GM21717 (cell line): ENCODE measurements at regions not wholly inside any gene's neighbourhood (a gene's known extent, or its start where the extent isn't known, plus 50 kb on each side); places are given as distances from the start of the nearest gene placed in this dataset.
"Not testable (repeated sequence)": the region's sequence is repeated elsewhere in the genome, so short reads cannot be mapped to it uniquely, and the experiment has no call there.

Source experiments
- ATAC-seq: cut with Tn5 transposase; IDR thresholded peaks from one replicate; pipeline ENCODE4 v1.9.1; 2021; ENCODE audit warnings: mild to moderate bottlenecking, moderate library complexity; ENCODE audit not compliant: unreplicated experiment

DNA sequence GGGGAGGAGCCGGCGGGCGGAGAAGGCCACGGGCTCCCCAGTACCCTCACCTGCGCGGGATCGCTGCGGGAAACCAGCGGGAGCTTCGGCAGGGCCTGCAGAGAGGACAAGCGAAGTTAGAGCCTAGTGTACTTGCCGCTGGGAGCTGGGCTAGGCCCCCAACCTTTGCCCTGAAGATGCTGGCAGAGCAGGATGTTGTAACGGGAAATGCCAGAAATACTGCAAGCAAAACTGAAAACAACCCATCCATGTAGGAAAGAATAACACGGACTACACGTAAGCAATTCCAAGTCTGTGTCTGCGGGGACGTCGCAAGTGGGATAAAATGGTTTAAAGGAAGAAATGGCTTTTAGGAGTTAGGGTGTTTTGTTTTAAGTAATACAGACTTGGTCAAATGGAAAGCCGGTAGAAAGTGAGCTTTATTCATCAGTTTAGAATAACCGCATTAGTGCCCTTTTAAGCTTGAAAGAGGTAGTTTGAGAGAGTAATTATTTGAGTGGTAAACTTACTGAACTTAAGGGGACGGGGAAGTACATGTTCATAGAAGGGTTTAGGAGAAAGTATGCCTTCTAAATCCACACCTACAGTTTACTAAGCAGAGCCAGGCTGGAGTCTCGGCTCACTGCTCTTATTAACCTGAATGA is 121.3 kb upstream of the NIPA1 start:
- ATAC-seq, result not testable (repeated sequence)

DNA sequence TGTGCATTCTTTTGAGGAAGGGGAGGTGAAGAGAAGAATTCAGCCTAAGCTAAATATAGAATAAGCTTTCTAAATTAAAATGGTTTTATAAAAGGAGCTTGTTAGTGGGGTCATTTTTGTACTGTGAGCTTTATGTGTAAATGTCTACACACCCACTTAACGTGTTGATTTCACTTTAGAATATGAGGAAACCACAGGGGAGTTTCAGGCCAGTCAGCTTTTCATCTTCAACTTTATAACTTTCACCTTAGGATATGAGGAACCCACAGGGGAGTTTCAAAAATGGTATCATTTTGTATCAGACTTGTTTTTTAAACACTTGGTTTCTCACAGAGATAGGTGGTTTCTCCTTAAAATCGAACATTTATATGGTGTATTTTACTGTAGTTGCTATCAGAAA is 120.7 kb upstream of the NIPA1 start:
- not testable (repeated sequence) for ATAC-seq

DNA sequence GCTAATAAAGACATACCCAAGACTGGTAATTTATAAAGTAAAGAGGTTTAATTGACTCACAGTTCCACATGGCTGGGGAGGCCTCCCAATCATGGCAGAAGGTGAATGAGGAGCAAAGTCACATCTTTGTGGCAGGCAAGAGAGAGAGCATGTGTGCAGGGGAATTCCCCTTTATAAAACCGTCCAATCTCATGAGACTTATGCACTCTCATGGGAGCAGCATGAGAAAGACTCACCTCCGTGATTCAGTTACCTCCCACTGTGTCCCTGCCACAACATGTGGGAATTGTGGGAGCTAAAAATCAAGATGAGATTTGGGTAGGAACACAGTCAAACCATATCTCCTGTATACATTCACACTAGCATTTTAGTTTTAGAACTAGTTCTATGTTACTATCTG is 101.7 kb upstream of the NIPA1 start:
- not testable (repeated sequence) for ATAC-seq

DNA sequence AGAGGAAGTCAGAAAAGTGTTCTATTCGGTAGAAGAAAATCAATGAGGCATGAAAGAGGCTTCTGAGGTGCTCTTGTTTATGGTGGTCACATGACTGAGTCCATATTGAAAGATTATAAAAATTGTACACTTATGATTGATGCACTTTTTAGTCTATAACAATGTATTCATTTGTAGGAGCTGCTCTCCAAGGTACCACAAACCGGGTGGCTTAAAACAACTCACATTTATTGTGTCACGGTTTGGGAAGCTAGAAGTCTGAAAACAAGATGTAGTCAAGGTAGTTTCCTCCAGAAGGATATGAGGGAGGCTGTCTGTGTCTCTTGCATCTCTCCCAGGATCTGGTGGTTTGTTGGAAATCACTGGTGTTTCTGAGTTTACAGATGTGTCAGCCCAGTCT is 86.6 kb upstream of the NIPA1 start:
- ATAC-seq, result not testable (repeated sequence)

DNA sequence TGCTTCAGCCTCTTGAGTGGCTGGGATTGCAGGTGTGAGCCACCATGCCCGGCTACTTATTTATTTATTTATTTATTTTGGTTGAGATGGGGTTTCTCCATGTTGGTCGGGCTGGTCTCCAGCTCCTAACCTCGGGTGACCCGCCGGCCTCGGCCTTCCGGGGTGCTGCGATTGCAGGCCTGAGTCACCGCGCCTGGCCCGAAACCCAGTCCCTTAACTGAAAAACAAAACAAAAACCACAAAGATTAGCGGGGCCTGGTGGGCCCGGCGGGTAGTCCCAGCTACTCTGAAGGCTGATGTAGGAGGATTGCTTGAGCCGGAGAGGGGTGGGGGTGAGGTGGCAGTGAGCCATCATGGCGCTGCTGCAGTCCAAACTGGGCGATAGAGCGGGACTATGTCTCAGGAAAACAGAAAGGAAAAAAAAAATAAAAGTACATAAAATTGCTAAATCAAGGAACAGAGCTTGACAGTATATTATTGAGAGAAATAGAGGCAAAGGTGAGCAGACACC is 75.6 kb upstream of the NIPA1 start:
- ATAC-seq, result not testable (repeated sequence)

DNA sequence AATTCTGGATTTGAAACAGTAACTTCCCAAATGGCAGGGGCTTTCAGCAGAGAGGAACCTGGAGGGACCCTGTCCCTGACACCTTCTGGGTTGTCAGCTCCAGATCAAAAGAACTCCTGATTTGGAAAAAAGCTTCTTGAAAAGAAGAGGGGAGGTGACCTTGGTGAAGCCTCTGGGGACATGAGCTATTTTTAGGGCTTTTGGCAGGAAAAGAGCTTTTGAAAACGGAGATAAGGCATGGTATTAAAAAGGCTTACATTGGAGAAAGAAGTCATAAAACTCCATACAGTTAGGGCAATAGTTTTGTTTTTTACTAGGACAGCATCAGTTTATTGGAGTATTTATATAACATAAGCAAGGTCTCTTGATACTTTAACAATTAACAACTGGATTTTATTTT is 72.5 kb upstream of the NIPA1 start:
- not testable (repeated sequence) for ATAC-seq

DNA sequence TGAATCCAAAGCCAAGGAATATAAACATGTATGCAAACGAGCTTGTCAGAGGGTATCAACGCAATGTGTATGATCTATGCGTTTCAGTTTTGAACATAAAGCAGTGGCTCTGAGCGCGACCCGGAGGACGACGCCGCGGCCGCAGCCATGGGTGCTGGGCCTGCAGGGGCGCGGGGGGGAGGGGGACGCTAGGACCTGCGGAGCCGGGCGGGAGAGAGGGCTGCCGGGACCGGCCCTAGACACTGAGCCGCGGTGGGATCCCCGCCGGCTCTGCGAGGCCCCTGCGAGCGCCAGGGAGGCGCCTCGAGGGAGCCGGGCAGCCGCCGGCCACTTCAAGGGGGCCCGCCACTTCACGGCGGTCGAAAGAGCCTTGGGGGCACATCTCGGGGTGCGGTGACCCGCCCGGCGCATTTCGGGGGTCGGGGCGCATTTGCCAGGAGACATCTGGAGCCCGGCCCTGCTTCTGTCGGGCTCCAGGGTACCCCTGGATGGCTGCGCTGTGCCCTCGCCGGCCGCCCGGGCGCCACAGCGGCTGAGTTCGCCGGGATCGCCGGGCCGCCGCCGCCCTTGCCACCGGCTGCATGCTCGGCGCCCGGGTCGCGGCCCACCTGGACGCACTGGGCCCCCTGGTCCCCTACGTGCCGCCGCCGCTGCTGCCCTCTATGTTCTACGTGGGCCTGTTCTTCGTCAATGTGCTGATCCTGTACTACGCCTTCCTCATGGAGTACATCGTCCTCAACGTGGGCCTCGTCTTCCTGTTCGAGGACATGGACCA is 71.9 kb upstream of the NIPA1 start:
- not testable (repeated sequence) for ATAC-seq

DNA sequence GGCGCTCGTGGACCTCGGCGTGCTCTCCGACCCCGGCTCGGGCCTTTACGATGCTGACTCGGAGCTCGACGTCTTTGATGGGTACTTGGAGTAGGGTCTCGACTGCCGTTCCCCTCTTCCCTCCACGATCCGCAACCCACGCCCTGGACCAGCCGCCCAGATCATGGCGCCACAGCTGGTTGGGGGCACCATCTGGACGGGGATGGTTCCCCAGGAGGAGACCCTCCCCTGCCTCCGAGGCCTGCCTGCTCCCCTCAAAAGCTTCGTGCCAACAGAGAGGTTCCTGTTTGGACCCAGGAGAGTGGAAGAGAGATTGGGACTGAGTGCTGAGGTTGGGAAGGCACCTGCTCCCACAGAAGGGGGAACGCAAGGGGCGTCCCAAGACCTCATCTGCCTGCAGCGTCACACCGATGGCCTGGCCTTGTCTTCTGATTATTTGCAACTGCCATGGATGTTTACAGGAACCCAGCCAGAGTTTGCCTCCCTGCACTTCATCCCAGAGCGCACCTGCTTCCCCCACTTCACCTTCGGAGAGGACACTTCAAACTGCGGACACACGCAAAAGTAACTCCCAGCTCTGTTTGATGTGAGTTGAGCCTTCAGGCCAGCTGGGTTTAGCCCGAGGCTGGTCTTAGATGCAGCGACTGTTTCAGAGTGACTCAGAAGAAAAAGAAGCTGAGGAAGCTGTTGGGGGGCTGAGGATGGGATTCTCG is 71.2 kb upstream of the NIPA1 start:
- ATAC-seq, result not testable (repeated sequence)

DNA sequence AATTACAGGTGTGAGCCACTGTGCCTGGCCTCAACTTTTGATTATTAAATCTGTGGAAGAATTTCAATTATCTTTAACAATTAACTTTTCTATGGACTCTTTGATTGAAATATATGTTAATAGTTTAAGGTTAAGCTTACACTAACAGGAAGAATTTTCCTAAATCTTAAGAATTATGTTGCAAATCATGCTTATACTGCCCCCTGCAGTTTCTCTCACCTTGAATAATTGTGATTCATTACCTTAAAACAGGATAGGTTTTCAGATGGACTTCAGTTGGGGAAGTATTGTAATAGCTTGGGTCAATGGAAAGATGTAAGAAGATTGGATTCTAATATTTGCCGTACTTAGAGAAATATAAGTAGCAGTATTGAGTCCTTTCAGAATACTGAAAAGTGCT is 66.5 kb upstream of the NIPA1 start:
- ATAC-seq, result not testable (repeated sequence)

DNA sequence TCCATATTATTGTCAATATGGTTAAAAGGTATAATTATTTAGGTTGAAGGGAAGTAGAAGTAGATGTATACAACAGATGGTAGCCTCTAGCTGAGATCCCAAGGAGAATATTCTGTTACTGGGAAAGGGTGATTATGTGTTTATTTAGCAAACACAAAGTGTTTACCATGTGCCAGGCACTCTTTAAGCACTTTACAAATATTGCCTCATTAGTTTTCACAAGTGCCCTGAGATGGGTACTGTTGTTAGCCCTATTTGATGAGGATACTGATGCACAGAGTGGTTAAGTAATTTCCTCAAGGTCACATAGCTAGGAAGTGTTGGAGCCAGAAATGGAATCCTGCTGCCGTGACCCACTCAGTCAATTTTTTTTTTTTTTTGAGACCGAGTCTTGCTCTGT is 60.3 kb upstream of the NIPA1 start:
- ATAC-seq, result not testable (repeated sequence)

DNA sequence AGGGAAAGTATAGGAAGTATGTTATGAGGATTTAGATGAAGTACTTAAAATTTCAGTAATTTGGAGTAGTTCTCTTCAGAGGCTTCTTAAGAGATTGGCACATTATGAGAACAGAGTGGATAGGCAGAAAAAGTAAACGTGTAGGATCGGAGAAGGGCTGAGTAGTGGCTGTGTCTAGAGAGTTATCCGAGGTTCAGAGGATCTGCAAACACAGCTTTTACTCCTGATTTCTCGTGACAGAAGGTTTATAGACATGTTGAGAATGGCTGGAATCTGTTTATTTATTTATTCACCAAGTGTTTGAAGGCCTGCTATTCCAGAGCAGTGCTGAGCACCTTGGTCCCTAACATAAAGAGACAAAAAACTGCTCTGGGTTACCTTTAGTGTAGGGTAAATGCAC is 51.4 kb upstream of the NIPA1 start:
- ATAC-seq, result not testable (repeated sequence)

DNA sequence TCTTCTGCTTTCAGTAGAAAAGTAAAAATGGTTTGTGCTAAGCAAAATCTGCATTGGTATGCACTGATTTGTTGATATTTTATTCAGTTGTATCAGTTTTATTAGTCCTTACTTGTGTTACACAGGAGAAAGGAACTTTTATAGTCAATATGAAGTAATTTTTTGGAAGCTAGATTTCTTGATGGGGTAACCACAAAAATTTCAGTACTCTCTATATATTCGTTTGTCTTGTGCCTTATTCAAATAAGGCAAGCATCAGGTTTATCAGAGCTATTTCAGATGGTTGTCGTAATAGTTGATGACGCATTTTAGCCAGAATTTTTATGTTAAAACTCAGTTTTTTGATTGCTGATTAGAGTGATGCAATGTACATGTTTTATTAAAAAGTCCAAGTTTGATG is 50.7 kb upstream of the NIPA1 start:
- no peak for ATAC-seq

DNA sequence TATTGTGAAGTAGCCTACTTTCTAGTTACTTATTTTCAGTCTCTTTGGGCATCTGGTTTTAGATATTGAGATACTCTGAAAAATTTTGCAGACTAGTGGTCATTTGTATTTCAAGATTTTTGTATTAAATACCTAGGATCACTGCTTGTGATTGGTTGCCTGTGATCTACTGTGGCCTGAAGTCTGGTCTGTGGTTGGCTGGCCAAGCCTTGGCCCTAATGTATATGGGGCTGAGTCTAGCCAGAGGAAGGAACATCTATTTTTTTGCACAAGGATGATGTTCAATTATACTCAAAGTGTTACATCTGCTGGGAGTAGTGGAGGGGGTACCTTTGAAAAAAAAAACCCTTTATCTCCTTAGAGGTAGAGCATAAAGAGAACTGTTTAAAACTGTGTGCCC is 50.2 kb upstream of the NIPA1 start:
- not testable (repeated sequence) for ATAC-seq
